Transverse colon (tissue), 4 donors: ENCODE measurements at regions not wholly inside any gene's neighbourhood (a gene's known extent, or its start where the extent isn't known, plus 50 kb on each side); places are given as distances from the start of the nearest gene placed in this dataset.

Experiments
- DNase-seq: peaks from one replicate; pipeline ENCODE4 v3.0.0-alpha.2; 2019
- H3K27ac ChIP-seq, 4 donors: fragments of 200-600 bp; sonication (generic); 2 replicates each; pipeline ENCODE4 v1.5.1; 2016 to 2018; ENCODE audit warnings: inconsistent platforms in 4 of 4
- H3K27me3 ChIP-seq: fragments of 200-600 bp; sonication (generic); 2 replicates; pipeline ENCODE4 v1.5.1; 2017; ENCODE audit warnings: inconsistent platforms
- H3K36me3 ChIP-seq, 4 donors: fragments of 200-600 bp; sonication (generic); 2 replicates each; pipeline ENCODE4 v1.5.1; 2017 to 2019; ENCODE audit warnings: inconsistent platforms in 4 of 4
- H3K4me1 ChIP-seq, 4 donors: fragments of 200-600 bp; sonication (generic); 2 replicates each; pipeline ENCODE4 v1.5.1; 2017 to 2020; ENCODE audit warnings: inconsistent platforms in 4 of 4
- H3K4me3 ChIP-seq, 4 donors: fragments of 200-600 bp; sonication (generic); 1 replicate in 1 of 4; 2 replicates in 3 of 4; pipeline versions ENCODE4 v1.5.1 to v1.6.1; 2017 to 2019; ENCODE audit warnings: inconsistent platforms in 4 of 4
- H3K9me3 ChIP-seq, 2 donors: fragments of 200-600 bp; sonication (generic); 2 replicates each; pipeline ENCODE4 v1.5.1; 2017 to 2019; ENCODE audit warnings: inconsistent platforms in 2 of 2
- CTCF ChIP-seq, 5 experiments: fragments of 200-600 bp in 3 of 5; fragments of 450-650 bp in 2 of 5; sonication (generic) in 3 of 5; IDR thresholded peaks; 1 replicate in 2 of 5; 2 replicates in 3 of 5; pipeline ENCODE4 v1.5.1; 2016 to 2017; ENCODE audit warnings: antibody characterized with exemption in 5 of 5, inconsistent platforms in 3 of 5, mild to moderate bottlenecking in 2 of 5, moderate library complexity in 1 of 5
- EP300 ChIP-seq: sonication (generic); formaldehyde crosslinking; IDR thresholded peaks from one replicate; pipeline ENCODE4 v1.6.1; 2017; ENCODE audit warnings: antibody characterized with exemption, low read depth
- POLR2A ChIP-seq: fragments of 450-650 bp; IDR thresholded peaks from one replicate; pipeline ENCODE4 v1.6.1; 2016; ENCODE audit warnings: antibody characterized with exemption, mild to moderate bottlenecking, moderate library complexity
- POLR2AphosphoS5 ChIP-seq, 3 donors: sonication (generic); formaldehyde crosslinking; IDR thresholded peaks; one replicate each; pipeline ENCODE4 v1.6.1; 2016; ENCODE audit warnings: antibody characterized with exemption in 3 of 3
- WGBS, 2 donors: methylation state at CpG; one replicate each; pipeline ENCODE4 v1.1.5; 2018; ENCODE audit warnings: low coverage in 1 of 2; 5-methylcytosine and 5-hydroxymethylcytosine counted together
- in situ Hi-C, 4 donors: fragments of 200-750 bp; cut with MboI; loops; one replicate each; pipeline versions ENCODE4 v1.15.0 to v1.15.1; 2017; ENCODE audit warnings: low sequenced_read_pairs in 3 of 4, low pct_ligation_motif_present in 1 of 4, low pct_unique_long_range_greater_than_20kb in 1 of 4
- intact Hi-C: fragments of 100-400 bp; cut with DNase I; formaldehyde crosslinking; loops from one replicate; pipeline ENCODE4 v1.15.1; 2023; ENCODE audit warnings: low total_unique reads

GRCh38 chr3:144036498-144036897, 64.9 kb downstream of the DIPK2A start:
- no peaks in the 10 kb centered on the region for H3K9me3 ChIP-seq
- in situ Hi-C loops, result no loop called here
- H3K4me1 ChIP-seq, result peaks cover 0 to 4% (median 0%) of the 10 kb centered on the region in 4 donors
- TF ChIP-seq POLR2A, result no peak
- no peak overlapping the region for H3K4me3 ChIP-seq
- H3K27ac ChIP-seq, result no peak overlapping the region
- no peaks in the 10 kb centered on the region for H3K27me3 ChIP-seq
- intact Hi-C loops, result no loop called here
- no peaks in the 10 kb centered on the region for H3K36me3 ChIP-seq
- no peak for DNase-seq
- 93 to 100% methylated on average over 1 of the region's 1 CpG for WGBS, 2 donors

GRCh38 chr3:144039661-144040060, 68.0 kb downstream of the DIPK2A start:
- Histone ChIP-seq H3K36me3 (no peaks in the 10 kb centered on the region), H3K27ac (no peak overlapping the region), H3K4me3 (no peak overlapping the region), H3K27me3 (no peaks in the 10 kb centered on the region), H3K4me1 (no peaks in the 10 kb centered on the region), H3K9me3 (no peaks in the 10 kb centered on the region)
- in situ Hi-C loops (no loop called here), intact Hi-C loops (no loop called here)
- DNase-seq, result no peak
- TF ChIP-seq CTCF (IDR thresholded peaks at IDR 0.05) (no peak), POLR2AphosphoS5 (IDR thresholded peaks at IDR 0.05) (no peak), EP300 (no peak), POLR2A (no peak)

- DNase-seq, result no peak
- intact Hi-C loops, result no loop called here
- H3K36me3 ChIP-seq, result no peaks in the 10 kb centered on the region
- no peak overlapping the region for H3K27ac ChIP-seq
- no peaks in the 10 kb centered on the region for H3K9me3 ChIP-seq
- H3K4me3 ChIP-seq, result no peak overlapping the region
- in situ Hi-C loops, result no loop called here
- TF ChIP-seq CTCF (IDR thresholded peaks at IDR 0.05) (no peak), POLR2AphosphoS5 (IDR thresholded peaks at IDR 0.05) (no peak), POLR2A (no peak), EP300 (no peak)
- no peaks in the 10 kb centered on the region for H3K4me1 ChIP-seq
- WGBS, 2 donors, result 52 to 90% methylated on average over 1 of the region's 1 CpG
- H3K27me3 ChIP-seq, result no peaks in the 10 kb centered on the region
Measured at GRCh38 chr3:144041960-144042556, 70.4 kb downstream of the DIPK2A start.

- DNase-seq, result no peak
- H3K9me3 ChIP-seq, result no peaks in the 10 kb centered on the region
- in situ Hi-C loops (no loop called here), intact Hi-C loops (no loop called here)
- no peaks in the 10 kb centered on the region for H3K4me1 ChIP-seq
- 47 to 49% methylated on average over 1 of the region's 1 CpG for WGBS, 2 donors
- no peak overlapping the region for H3K4me3 ChIP-seq
- no peaks in the 10 kb centered on the region for H3K27me3 ChIP-seq
- no peak overlapping the region for H3K27ac ChIP-seq
- H3K36me3 ChIP-seq, result no peaks in the 10 kb centered on the region
- TF ChIP-seq POLR2A (no peak), POLR2AphosphoS5 (IDR thresholded peaks at IDR 0.05) (no peak), CTCF (IDR thresholded peaks at IDR 0.05) (no peak), EP300 (no peak)
Measured at GRCh38 chr3:144045766-144046165, 74.1 kb downstream of the DIPK2A start.

GRCh38 chr3:144049374-144049773, 77.8 kb downstream of the DIPK2A start:
- no peak for DNase-seq

More at GRCh38 chr3:144049374-144049773, 77.8 kb downstream of the DIPK2A start:
- H3K27me3 ChIP-seq, result no peaks in the 10 kb centered on the region
- H3K27ac ChIP-seq, result no peak overlapping the region
- no peaks in the 10 kb centered on the region for H3K4me1 ChIP-seq
- H3K9me3 ChIP-seq, result no peaks in the 10 kb centered on the region
- intact Hi-C loops, result no loop called here
- TF ChIP-seq POLR2A, result no peak
- TF ChIP-seq CTCF (IDR thresholded peaks at IDR 0.05), result no peak
- TF ChIP-seq EP300, result no peak
- TF ChIP-seq POLR2AphosphoS5 (IDR thresholded peaks at IDR 0.05), result no peak
- no peak overlapping the region for H3K4me3 ChIP-seq
- in situ Hi-C loops, result no loop called here
- H3K36me3 ChIP-seq, result no peaks in the 10 kb centered on the region
- WGBS, 2 donors, result 89 to 97% methylated on average over 5 of the region's 5 CpGs
